ENCODE measurements at regions not wholly inside any gene's neighbourhood (a gene's known extent, or its start where the extent isn't known, plus 50 kb on each side); places are given as distances from the start of the nearest gene placed in this dataset.
"Not testable (repeated sequence)": the region's sequence is repeated elsewhere in the genome, so short reads cannot be mapped to it uniquely, and the experiment has no call there.

DNA sequence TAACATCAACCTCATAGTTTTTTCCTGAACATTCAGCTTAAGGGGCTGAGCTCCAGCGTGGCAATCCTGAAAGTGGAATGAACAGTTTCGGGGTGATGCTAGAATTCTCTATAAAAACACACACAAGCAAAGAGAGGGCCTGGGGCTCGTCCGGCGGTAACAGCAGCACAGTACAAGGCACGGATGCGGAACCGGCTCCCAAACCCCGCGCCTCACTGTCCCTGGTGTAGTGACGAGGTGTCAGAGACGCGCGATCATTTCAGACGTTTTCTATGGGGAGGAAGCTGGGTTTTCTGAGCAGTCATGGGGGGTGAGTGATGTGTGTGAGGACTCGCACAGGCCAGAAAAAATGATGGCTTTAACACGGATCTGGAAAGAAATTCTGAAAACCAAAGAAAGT, 177.3 kb upstream of the ZNF469 start:
- not testable (repeated sequence) for DNase-seq (ENCODE audit: extremely low read depth, low read depth)

DNA sequence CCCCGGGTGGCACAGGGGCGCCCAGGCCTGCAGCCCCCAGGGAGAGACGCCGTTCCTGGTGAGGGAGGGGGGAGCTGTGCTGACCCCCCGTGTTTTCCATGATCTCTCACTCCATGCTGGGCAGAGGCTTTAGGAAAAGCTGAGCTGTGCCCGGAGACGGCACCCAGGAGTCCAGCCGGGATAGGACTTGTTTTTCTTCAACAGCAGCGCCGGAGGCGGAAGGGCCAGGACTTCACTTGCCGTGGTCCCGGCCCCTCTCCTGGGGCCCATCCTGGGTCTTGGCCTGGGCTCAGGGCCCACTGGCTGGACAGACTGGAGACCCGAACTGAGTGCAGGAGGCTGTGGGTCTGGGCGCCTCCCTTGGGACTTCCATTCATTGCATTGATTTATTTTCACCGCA, 176.8 kb upstream of the ZNF469 start:
- not testable (repeated sequence) for DNase-seq (ENCODE audit: extremely low read depth, low read depth)

DNA sequence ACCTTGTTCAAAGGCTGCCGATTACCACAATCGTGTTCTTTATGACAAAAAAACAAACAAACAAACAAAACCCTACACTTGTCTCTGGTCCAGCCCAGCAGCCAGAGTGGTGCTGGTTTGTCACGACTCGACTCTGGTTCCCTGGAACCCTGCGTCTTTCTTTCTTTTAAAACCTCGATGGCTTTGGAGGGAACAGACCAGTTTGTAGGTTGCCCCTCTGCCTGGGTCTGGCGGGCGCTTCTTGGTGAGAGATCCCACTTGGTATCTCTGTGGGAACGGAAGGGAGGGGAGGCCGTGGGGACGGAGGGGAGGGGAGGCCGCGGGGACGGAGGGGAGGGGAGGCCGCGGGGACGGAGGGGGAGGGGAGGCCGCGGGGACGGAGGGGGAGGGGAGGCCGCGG, 176.2 kb upstream of the ZNF469 start:
- not testable (repeated sequence) for DNase-seq (ENCODE audit: extremely low read depth, low read depth)

DNA sequence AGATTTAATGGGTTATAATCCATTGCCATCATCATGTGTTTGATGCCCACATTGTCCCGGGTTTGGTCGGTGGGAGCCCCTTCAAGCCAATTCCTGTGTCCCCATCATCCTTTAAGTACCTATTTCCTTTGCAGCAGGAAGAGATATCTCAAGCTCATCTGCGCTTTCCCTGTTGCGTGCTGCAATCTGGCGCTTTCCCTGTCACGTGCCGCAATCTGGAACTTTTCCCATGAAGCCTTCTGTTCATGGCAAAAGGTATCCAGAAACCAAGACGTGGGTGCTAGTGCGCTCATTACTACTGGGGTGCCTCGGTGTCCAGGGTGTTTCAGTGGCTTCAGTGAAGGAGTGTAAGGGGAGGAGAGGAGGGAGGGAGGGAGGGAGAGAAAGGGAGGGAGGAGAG, 174.6 kb upstream of the ZNF469 start:
- TF ChIP-seq, protein P1, sequence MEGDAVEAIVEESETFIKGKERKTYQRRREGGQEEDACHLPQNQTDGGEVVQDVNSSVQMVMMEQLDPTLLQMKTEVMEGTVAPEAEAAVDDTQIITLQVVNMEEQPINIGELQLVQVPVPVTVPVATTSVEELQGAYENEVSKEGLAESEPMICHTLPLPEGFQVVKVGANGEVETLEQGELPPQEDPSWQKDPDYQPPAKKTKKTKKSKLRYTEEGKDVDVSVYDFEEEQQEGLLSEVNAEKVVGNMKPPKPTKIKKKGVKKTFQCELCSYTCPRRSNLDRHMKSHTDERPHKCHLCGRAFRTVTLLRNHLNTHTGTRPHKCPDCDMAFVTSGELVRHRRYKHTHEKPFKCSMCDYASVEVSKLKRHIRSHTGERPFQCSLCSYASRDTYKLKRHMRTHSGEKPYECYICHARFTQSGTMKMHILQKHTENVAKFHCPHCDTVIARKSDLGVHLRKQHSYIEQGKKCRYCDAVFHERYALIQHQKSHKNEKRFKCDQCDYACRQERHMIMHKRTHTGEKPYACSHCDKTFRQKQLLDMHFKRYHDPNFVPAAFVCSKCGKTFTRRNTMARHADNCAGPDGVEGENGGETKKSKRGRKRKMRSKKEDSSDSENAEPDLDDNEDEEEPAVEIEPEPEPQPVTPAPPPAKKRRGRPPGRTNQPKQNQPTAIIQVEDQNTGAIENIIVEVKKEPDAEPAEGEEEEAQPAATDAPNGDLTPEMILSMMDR (IDR thresholded peaks at IDR 0.05; ENCODE audit: low read depth, low read length): no peak
- no peak for DNase-seq (ENCODE audit: extremely low read depth, low read depth)

DNA sequence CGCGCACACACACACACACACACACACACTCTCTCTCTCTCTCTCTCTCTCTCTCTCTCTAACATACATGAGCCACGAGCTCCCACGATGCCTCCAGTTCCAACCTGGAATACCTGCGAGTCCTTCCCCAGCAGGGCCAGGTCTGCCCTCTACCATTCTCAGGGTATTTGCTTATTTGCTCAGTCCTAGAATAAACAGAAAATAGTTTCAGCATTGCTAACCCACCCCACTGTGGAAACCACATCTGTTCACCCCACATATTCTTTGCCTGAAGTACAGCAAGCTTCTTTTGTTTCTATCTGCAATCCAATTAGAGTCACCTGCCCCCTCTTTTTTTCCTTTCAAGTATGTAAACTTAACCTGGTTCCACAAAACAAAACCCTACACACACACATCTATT, 174.0 kb upstream of the ZNF469 start:
- not testable (repeated sequence) for DNase-seq (ENCODE audit: extremely low read depth, low read depth)

DNA sequence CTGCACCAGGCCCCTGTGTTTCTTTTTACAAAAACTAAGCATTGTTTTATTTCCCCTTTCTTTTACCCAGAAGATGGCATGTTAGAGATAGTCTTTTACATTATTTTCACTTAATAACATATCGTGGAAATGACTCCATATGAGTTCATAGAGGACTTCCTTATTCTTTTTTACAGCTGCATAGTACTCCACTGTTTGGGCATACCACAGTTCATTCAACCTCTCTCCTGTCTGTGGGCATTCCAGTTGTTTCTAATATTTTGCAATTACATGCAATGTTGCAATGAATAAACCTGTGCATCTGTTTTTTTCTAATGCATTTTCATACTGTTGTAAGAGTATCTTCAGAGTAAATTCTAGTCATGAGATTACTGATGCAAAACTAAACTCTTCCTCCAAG, 173.2 kb upstream of the ZNF469 start:
- DNase-seq (ENCODE audit: extremely low read depth, low read depth): not testable (repeated sequence)

DNA sequence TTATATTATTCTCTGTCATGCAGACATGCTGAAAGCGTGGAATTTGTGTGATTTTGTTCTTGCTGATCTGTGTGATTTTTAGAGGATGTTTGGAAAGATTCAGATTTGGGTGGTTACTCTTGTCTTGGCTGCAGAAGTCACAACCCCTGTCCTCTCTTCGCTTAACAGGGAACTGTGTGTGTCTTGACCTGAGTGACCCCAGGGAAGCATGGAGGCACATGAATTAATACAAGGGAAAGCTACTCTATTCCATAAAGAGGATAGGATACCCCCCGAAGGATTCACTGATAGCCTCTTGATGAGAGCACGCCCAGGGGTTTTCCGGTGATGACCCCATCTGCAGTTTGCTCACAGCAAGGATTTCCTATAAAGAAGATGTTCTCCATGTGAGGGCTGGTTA, 168.8 kb upstream of the ZNF469 start:
- DNase-seq (ENCODE audit: extremely low read depth, low read depth): not testable (repeated sequence)

DNA sequence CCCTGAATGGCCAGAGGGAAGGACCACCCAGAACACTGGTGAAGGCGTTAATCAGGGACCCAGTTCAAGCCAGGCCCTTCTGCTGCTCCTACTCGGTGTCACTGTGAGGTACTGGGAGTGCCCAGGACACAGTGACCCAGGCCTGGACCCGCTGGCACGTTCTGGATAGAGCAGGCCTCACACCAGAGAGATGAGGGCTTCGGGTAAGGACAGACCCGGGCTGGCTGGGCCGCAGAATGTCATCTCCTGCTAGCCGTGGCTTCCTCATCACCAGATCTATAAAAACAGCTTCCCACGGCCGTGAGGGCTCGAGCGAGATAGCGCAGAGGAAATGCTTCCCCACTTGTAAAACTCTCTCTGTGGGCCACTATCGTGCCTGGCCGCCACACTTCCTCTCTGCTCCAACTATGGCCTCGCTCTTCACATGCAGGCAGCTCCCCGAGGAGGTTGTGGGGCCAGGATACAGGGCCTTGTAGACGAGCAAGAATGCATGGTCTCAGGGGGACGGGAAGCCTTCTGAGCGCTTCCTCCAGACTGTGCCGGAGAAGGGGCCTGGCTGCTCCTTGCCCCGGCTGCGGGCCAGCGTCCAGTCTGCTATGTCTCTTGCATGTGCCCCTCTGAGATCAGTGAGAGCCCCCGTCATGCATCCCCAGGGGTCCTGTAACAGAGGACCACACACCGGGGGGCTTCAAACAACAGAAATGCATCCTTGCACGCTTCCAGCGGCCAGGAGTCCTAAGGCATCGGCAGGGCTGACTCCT, 161.6 kb upstream of the ZNF469 start:
- not testable (repeated sequence) for DNase-seq (ENCODE audit: extremely low read depth, low read depth)

DNA sequence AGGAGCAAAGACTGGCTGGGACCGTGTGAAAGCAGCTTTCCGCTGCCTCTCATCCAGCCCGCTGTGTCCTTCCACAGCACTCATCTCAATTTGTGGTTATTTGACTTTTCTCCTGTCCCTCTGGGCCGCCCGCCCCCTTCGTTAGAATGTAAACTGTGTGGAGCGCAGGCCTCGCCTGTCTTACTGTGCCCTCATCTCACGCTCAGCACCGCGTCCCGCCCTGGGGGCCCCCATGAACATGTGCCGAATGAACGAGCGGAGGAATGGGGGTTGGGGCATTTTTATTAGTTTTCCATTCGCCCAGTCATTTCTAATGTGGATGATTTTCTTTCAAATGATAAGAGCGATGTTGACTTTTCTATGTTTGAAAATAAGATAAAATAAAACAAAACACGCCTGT, 159.1 kb upstream of the ZNF469 start:
- DNase-seq (ENCODE audit: extremely low read depth, low read depth): not testable (repeated sequence)

DNA sequence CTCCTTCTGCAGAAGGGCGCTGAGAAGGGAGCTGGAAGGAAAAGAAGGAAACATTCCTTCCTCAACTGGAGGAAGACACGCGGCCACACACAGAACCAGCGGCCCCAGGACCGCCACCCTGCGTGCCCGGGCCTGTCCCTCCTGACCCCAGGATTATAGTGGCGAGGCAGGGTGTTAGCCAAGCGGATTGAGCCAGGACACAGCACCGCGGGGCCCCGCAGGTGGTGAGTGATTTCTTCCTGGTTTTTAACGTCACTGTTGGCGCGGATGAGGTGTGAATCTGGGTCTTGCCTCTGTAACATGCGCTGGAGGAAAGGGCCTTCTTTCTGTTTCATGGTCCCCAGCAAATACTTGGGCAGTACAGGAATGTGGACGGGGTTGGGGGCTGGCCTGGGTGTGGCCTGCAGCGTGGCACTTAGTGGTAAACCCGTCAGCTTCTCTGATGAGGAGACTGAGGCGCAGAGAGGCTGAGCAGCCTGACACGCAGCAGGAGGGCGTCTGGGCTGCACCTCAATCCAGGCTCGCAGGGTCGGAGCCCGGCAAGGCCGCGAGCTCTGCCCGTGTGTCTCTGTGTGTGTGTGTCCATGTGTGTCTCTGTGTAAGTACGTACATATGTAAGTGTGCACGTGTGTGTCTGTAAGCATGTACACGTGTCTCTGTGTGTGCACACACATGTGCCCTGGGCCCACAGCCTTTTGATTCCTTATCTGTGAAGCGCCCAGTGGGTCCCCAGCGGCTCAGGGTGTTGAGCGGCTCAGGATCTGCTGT, 158.4 kb upstream of the ZNF469 start:
- not testable (repeated sequence) for DNase-seq (ENCODE audit: extremely low read depth, low read depth)

DNA sequence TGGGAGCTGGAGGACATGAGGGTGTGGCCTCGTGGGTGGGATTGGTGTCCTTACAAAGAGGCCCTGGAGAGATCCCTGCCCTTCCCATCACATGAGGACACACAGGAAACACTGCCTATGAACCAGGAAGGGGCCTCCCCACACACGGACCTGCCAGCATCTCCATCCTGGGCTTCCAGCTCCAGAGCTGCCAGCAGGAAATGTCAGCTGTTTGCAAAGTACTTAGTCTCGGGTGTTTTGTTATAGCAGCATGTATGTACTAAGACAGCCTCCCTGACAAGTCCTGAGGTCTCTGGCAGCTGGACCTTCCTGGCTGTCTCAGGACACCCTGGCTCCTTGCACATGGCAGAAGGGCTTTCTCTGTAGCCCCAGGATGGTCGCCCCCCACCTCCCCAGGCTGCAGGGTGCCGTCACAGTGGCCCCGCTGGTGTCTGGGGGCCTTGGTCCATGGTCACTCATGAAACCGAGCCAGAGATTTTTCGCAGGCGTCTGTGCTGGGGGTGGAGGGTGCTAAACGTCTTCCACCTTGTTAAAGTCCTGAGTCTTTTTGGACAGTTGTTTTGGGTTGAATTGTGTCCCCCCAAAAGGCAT, 157.0 kb upstream of the ZNF469 start:
- not testable (repeated sequence) for DNase-seq (ENCODE audit: extremely low read depth, low read depth)

DNA sequence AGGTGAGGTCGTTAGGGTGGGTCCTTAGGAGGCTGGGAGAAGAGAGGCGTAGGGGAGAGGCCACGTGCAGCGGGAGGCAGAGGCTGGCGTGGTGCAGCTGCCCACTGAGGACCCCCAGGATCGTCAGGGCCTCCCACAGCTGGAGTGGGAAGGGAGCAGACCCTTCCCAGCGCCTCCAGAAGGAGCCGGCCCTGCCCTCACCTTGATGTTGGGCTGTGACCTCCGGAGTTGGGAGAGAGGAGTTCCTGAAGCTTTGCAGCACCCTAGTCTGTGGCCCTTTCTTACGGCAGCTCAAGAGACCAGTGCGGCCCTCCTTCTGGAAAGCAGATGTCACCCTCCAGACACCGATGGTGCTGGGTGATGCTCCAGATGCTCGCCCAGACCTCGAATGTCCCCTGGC, 156.5 kb upstream of the ZNF469 start:
- DNase-seq (ENCODE audit: extremely low read depth, low read depth): not testable (repeated sequence)

DNA sequence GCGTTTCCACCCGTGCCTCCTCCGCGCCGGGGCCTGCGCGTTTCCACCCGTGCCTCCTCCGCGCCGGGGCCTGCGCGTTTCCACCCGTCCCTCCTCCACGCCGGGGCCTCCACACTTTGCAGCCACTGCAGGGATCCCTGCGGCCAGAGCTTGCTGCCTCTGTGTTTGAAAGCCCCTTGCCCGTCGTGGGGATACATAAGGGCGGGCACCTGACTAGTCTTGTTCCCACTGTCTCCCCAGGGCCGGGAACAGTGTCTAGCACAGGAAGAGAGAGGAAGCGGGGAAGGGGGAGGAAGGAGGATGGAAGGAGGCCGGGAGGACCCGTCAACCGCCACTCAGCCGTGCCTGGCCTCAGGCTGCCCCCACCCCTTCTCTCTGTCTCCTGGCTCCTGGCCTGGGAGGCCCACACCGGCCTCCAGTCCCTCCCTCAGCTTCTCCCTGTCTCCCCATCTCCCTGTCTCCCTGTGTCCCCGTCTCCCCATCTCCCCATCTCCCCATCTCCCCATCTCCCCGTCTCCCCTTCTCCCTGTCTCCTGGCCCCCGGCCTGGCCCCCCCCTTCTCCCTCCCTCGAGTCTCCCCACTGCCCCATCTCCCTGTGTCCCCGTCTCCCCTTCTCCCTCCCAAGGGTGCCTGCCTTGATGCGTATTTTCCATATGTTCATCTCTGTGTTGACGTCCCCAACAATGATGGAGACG, 155.6 kb upstream of the ZNF469 start:
- DNase-seq (ENCODE audit: extremely low read depth, low read depth): not testable (repeated sequence)

DNA sequence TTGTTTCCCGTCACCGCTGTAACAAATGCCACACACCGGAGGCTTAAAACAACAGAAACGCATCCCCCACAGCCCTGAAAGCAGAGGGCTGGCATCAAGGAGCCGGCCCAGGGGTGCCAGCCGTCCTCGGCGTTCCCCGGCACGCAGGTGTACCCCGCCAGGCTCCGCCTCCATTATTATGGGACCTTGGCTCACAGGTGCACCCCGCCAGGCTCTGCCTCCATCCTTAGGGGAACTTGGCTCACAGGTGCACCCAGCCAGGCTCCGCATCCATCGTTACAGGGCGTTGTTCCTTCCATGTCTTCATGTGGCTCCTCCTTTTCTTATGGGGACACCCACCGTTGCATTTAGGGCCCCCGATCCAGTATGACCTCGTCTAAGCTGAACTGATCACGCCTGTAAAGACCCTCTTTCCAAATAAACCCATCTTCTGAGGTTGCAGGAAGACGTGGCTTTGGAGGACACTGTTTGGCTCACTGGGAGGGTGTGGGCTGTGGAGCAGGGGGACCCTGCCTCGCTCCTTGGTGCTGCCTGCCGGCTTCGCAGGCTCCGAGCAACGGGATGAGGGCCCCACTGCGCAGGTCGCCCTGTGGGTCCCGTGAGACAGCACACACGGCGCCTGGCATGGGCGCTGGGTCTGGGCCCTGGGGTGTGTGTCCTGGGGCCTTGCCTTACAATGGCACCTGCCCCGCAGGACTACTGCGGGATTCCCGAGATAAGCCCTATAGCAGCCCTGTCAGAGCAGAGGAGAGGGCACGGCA, 154.9 kb upstream of the ZNF469 start:
- DNase-seq (ENCODE audit: extremely low read depth, low read depth): not testable (repeated sequence)

DNA sequence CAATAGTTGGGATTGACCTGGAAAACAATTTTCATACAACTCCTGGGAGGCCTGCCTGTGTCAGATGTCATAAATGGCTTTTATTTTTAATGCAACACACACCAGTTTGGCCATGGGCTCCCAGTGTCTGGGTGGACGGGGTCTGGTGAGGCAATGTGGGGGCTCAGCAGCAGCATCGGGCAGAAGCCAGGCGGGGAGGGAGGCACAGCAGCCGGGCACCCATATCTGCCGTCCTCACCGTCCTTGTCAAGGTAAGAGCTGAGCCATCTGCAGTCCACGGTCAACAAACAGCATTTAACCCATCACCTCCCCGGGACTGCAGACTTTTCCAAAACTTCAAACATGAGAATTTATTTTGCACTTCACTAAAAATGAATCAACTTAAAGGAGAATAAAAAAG, 154.0 kb upstream of the ZNF469 start:
- not testable (repeated sequence) for DNase-seq (ENCODE audit: extremely low read depth, low read depth)

DNA sequence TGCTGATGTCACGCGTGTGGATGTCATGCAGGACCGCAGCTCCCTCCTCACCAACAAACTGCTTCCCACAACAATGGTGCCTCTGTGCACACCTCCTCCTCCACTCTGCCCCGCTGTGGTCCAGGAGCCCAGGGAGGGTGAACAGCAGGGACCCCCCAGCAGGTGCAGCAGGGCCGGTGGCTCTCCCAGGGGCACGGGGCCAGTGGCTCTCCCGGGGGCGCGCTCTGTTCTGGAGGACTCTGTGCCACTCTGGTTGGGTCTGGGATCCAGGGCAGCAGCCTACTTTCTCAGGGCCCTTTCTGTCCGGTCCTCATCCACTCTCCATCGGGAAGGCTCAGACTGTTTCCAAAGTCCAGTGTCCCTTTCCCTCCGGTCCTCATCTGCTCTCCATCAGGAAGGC, 153.0 kb upstream of the ZNF469 start:
- not testable (repeated sequence) for DNase-seq (ENCODE audit: extremely low read depth, low read depth)

DNA sequence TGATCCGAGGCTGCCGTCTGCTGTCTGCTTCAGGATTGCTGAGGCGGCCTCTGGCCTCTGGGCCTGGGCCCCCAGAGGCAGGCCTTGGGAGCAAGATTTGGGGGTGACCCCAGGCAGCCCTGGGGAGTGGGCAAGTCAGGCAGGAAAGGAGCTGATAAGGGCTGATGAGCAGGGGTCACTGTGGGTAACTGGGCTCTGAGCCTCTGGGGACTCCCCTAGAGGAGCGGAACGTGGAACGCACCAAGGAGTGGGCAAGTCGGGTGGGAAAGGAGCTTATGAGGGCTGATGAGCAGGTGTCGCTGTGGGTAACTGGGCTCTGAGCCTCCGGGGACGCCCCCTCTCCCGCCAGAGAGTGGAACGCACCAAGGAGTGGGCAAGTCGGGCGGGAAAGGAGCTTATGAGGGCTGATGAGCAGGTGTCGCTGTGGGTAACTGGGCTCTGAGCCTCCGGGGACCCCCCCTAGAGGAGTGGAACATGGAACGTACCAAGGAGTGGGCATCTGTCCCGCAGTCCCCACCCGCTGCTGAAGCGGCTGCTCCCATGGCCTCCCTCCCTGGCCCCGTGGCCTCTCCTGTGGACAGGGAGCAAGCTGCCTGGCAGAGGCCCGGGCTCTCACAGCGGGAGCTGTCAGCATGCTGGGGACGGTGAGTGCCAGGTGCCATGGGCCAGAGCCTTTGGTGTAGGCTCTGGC, 152.3 kb upstream of the ZNF469 start:
- not testable (repeated sequence) for DNase-seq (ENCODE audit: extremely low read depth, low read depth)

DNA sequence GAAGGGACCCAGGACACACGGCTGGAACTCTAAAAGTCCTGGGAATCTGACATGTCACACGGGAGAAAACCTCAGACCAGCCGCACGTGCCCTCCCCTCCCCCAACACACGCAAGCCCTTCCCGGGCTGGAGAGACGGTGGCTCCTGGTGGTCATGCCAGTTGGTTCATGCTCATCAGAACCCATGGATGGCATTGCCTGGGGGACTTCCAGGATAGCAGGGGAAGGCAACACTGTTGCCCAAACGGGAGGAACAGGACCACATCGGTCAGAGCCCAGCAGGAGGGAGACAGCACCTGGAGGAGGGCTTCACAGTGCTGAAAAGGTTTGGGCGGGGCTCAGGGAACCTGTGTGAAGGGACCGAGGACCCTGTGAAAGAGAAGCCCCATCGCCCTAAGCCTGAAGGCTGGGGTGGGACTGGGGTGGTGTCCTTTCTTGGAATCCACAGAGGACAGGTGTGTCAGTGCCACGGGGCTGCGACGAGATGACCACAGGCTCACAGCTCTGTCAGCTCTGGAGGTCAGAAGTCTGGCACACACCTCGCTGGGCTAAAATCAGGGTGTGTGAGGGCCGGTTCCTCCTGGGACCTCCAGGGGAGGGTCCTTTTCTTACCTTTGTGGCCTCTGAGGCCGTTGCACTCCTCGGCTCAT, 151.7 kb upstream of the ZNF469 start:
- DNase-seq (ENCODE audit: extremely low read depth, low read depth): not testable (repeated sequence)
